SW480 (cell line): ENCODE measurements at regions not wholly inside any gene's neighbourhood (a gene's known extent, or its start where the extent isn't known, plus 50 kb on each side); places are given as distances from the start of the nearest gene placed in this dataset.
"Not testable (repeated sequence)": the region's sequence is repeated elsewhere in the genome, so short reads cannot be mapped to it uniquely, and the experiment has no call there.

ENCODE experiments used
- DNase-seq: peaks from one replicate; pipeline ENCODE4 v3.0.0-alpha.2; 2016; ENCODE audit warnings: low spot score

GRCh38 chr2:234693191-234693590 is 196.3 kb upstream of the ARL4C start:
- DNase-seq, result not testable (repeated sequence)

- DNase-seq, result no peak
These were observed 195.4 kb upstream of the ARL4C start for GRCh38 chr2:234691968-234692955.

GRCh38 chr2:234691214-234691575 is 194.3 kb upstream of the ARL4C start:
- no peak for DNase-seq

GRCh38 chr2:234690569-234691213 is 193.8 kb upstream of the ARL4C start:
- no peak for DNase-seq

GRCh38 chr2:234689911-234690379 is 193.1 kb upstream of the ARL4C start:
- DNase-seq, result no peak

- DNase-seq, result no peak
These were observed 191.0 kb upstream of the ARL4C start for GRCh38 chr2:234687718-234688475.

GRCh38 chr2:234686088-234686890 is 189.4 kb upstream of the ARL4C start:
- DNase-seq, result peak; percentile 45

GRCh38 chr2:234684466-234684865 is 187.6 kb upstream of the ARL4C start:
- no peak for DNase-seq

- DNase-seq, result no peak
These were observed 187.1 kb upstream of the ARL4C start for GRCh38 chr2:234683950-234684349.

- DNase-seq, result no peak
These were observed 185.8 kb upstream of the ARL4C start for GRCh38 chr2:234682492-234683228.

- no peak for DNase-seq
These were observed 184.1 kb upstream of the ARL4C start for GRCh38 chr2:234680688-234681619.

GRCh38 chr2:234679741-234680687 is 183.1 kb upstream of the ARL4C start:
- peak; percentile 83 for DNase-seq

GRCh38 chr2:234679301-234679740 is 182.4 kb upstream of the ARL4C start:
- no peak for DNase-seq

GRCh38 chr2:234678711-234679110 is 181.8 kb upstream of the ARL4C start:
- DNase-seq, result no peak

- DNase-seq, result peak; percentile 13
These were observed 181.1 kb upstream of the ARL4C start for GRCh38 chr2:234677758-234678538.

- no peak for DNase-seq
These were observed 180.0 kb upstream of the ARL4C start for GRCh38 chr2:234676783-234677450.
